Inflammatory macrophage treated with lipopolysaccharide for 1 hour (primary cell): ENCODE measurements at regions not wholly inside any gene's neighbourhood (a gene's known extent, or its start where the extent isn't known, plus 50 kb on each side); places are given as distances from the start of the nearest gene placed in this dataset.
"Not testable (repeated sequence)": the region's sequence is repeated elsewhere in the genome, so short reads cannot be mapped to it uniquely, and the experiment has no call there.

Experiments
- DNase-seq, 2 donors: peaks; one replicate each; pipeline ENCODE4 v3.0.0-alpha.2; 2020 to 2022

- no peak for DNase-seq
Measured at GRCh38 chr14:28152453-28153044, 614.0 kb upstream of the FOXG1 start.

- DNase-seq = no peak
Measured at GRCh38 chr14:28157289-28157869, 609.2 kb upstream of the FOXG1 start.

DNA sequence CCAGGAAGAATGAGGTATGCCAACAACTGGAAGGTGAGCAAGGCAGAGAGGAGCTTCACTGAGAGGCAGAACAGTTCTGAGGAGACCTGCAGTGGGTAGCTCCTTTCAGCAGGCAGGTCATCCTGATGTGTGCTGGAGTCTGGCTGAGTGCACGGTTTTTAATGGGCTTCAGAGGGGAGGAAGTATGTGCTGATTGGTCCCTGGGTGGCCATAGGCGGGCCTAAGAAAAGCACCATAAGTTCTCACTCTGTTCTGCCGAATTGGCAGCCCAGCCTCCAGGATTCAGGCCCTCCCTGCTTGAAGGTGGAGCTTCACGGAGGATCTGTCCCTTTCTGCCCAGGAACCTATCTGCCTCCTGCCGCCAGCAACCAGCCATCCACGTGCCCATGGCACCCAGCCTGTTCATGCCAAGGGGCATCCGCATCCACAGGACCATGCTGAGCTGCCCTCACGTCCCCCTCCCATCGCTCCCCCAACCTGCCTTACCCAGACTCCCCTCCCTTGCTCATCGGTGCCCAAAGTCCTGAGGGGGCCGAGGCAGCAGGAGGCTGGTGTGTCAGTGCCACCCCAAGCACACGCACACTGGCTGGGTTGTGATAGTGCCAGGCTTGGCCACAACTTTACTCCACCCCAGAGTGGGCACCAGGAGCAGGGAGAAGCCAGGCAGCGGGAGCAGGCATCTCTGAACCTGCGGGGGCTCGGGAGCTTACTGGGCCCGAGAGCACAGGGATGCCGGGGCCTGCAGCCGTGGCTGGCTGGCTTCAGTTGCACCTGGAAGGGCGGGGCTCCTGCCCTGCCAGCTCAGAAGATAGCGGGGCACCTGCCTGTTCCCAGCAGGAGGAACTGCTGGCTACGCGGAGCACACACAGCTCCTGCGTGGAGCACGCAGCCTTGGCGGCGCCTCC is 608.4 kb upstream of the FOXG1 start:
- DNase-seq = no peak

DNA sequence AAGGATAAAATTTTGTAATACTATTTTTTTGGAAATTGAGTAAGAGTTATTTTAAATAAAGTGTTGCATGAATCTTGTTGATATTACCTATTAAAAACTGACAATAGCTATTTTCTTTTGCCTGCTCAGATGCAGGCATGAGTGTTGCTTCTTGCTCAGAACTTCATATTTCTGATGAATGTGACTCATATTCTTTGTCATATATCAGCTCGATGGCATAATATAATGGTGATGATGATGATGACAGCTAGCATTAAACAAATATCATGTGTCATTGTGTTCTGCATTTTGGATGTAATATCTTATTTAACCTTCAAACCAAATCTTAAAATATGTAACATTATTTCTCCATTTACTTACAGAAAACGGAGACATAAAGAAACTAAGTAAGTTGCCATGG is 605.5 kb upstream of the FOXG1 start:
- DNase-seq = no peak

GRCh38 chr14:28163233-28163632 is 603.4 kb upstream of the FOXG1 start:
- DNase-seq = no peak

DNA sequence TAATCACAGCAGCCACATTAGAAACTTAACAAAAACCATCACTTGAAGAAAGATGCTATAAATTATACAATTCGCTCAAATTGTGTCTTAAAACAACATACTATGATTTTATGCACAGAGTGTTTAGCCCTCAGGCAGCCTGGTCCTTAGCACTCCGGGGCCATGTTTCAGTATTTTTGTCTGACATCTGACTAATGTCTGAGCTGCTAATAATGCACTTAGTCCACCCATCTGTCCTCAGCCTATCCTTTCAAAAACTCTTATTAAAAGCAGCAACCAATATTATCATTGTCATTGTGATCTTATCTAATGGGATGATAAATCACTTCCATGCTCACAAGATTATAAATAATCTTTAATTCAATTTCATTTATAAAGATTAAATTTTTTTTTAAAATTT is 602.7 kb upstream of the FOXG1 start:
- no peak for DNase-seq

DNA sequence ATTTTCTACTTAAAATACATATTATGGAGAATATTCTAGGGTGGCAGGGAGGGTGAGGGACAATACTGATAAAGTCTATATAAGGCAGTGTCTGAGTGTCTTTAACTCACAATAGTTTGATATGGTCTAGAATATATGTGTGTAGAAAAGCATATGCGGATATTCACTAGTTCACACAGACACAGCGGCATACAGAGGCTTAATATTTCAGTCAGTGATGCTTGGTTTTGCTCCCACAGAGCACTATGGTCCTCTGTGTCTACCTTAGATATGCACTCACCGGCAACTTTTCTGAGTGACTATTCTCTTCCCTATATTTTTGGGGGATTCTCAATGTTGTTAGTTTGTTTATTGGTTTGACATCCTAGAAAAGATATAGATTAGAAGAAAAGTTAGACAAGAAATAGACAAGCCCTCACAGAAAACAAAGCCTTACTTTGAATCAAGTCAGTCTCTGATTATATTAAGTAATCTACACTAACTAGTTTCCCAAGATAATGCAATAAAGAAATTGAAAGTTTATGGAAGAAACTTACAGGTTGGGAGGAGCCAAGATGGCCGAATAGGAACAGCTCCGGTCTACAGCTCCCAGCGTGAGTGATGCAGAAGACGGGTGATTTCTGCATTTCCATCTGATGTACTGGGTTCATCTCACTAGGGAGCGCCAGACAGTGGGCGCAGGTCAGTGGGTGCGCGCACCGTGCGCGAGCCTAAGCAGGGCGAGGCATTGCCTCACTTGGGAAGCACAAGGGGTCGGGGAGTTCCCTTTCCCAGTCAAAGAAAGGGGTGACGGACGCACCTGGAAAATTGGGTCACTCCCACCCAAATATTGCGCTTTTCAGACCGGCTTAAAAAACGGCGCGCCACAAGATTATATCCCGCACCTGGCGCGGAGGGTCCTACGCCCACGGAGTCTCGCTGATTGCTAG is 578.4 kb upstream of the FOXG1 start:
- not testable (repeated sequence) for DNase-seq

GRCh38 chr14:28196878-28197277 is 569.7 kb upstream of the FOXG1 start:
- DNase-seq = no peak

GRCh38 chr14:28220391-28220790 is 546.2 kb upstream of the FOXG1 start:
- DNase-seq = no peak

DNA sequence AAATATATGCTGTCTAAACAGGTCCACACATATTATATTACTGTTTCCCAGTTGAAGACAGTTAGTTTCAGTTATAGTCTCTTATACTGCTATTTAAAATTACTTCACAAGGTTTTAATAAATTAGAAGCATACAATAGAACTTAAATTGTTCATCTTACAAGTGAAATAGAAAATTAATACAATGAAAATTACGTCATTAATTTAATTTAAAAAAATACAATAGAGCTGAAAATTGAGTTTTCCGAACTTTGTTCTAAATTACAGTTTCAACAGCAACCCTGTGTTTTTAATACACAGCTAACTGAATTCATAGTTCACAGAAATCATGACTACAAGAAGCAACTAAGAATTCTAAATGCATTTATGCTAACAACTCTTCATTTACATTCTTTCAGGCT is 525.7 kb upstream of the FOXG1 start:
- no peak for DNase-seq

DNA sequence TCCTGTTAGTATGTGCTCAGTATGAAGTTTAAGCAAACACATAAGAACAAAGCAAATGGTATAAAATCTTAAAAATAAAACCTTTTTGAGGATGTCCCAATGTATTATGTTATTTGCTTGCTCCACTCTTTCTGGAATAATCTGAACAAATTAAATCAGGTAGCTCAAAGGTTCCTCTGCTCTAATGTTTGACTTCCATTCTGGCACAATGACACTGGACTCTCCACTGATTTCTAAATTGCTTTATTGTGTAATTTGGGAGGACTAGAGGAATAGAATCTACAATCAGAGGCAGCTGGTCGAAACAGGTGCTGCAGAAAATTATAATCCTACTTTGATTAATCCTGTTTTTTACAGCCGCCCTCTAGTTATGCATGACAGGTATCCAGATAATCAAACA is 523.7 kb upstream of the FOXG1 start:
- no peak for DNase-seq

- no peak for DNase-seq
Measured at GRCh38 chr14:28243600-28243999, 523.0 kb upstream of the FOXG1 start.

DNA sequence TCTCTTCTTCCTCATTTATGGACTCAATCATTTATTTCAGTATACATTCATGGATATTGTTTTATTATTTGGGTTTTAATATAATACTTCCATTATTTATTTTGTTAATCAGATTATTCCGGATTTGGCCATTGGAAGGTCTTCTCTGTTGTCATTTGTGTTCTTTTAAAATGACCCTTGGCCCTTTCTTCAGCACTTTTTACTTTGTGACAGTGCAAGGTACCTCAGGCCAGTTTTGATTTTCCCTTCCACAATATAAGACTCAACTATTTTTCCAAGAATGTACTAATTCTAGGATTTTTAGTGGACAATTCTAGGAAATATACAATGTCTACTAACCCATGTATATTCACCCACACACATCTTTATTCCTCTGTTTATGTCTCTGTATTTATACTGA is 521.4 kb upstream of the FOXG1 start:
- DNase-seq = no peak

GRCh38 chr14:28247491-28247890 is 519.1 kb upstream of the FOXG1 start:
- DNase-seq = no peak

DNA sequence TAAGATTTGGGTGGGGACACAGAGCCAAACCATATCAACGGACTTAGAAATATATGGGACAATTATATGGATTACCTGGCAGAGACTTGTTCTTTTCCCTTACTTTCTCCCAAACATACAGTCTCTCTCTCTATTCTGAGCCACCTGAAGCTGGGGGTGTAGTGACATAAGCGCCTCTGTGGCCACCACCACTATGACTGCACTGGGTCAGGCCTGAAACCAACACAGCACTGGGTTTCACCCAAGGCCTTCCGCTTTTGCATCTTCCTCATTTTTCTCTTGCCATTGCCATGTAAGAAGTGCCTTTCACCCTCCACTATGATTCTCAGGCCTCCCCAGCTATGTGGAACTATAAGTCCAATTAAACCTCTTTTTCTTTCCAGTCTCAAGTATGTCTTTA is 514.5 kb upstream of the FOXG1 start:
- DNase-seq = not testable (repeated sequence)

- no peak for DNase-seq
Measured at GRCh38 chr14:28254768-28255167, 511.8 kb upstream of the FOXG1 start.

GRCh38 chr14:28264306-28264705 is 502.3 kb upstream of the FOXG1 start:
- no peak for DNase-seq

DNA sequence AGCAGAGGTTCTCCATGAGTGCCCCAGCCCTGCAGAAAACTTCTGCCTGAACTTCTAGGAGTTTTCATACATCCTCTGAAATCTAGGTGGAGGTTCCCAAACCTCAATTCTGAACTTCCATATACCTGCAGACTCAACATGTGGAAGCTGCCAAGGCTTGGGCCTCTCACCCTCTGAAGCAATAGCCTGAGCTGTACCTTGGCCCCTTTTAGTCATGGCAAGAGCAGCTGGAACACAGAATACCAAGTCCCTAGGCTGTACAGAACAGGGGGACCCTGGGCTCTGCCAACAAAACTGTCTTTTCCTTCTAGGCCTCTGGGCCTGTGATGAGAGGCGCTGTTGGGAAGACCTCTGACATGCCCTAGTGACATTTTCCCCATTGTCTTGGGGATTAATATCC is 494.3 kb upstream of the FOXG1 start:
- DNase-seq = no peak

- DNase-seq = no peak
Measured at GRCh38 chr14:28280530-28280929, 486.1 kb upstream of the FOXG1 start.

DNA sequence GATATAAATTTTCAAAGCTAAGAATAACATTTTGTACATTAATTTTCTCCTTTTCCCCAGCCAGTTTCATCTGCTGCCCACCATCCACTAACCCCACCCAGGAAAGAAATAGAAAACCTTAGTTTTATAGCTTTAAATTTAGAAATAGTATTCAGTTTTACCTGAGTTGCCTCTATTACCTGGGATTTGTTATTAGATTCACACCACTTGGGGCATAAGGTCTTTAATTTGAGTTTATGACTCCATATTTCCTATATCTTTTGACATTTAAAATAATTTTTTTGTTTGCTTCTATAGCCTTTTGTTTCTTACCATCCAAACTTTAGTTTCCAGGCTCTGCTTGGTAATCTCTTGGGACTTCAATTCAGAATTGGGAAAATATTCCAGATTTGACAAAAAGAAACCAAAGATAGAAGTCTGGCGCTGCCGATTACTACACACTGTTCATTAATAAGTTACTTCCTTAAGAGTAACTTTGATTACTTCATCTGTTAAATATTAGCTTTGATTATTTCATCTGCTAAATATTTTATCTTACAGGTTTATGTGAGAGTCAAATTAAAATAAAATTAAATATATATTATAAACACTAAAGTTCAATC is 485.5 kb upstream of the FOXG1 start:
- no peak for DNase-seq

- DNase-seq = no peak
Measured at GRCh38 chr14:28284546-28285300, 481.9 kb upstream of the FOXG1 start.
